ENCODE measurements at regions not wholly inside any gene's neighbourhood (a gene's known extent, or its start where the extent isn't known, plus 50 kb on each side); places are given as distances from the start of the nearest gene placed in this dataset.

- TF ChIP-seq HMGXB4 (CRISPR knock-in tag; IDR thresholded peaks at IDR 0.05; ENCODE audit: borderline replicate concordance in 1 of 2, low read depth in 1 of 2), result 0 out of 4 replicates have a peak, but pooled peaks of 1 of the 2 experiments have one; percentile 42
- no peak for TF ChIP-seq ZNF292 (CRISPR knock-in tag; IDR thresholded peaks at IDR 0.05; ENCODE audit: borderline replicate concordance, low read depth)
- no peak for TF ChIP-seq TERF1 (CRISPR knock-in tag; IDR thresholded peaks at IDR 0.05)
- no peak for TF ChIP-seq TIGD3 (CRISPR knock-in tag; IDR thresholded peaks at IDR 0.05; ENCODE audit: borderline replicate concordance)
- no peak for TF ChIP-seq ZNF34 (CRISPR knock-in tag; IDR thresholded peaks at IDR 0.05; ENCODE audit: borderline replicate concordance)
- no peak for TF ChIP-seq HIC2 (CRISPR knock-in tag; IDR thresholded peaks at IDR 0.05; ENCODE audit: low read depth)
- no peak for TF ChIP-seq NRL (CRISPR knock-in tag; IDR thresholded peaks at IDR 0.05; ENCODE audit: borderline replicate concordance)
- no peak for TF ChIP-seq ZNF83 (CRISPR knock-in tag; IDR thresholded peaks at IDR 0.05; ENCODE audit: borderline replicate concordance)
- TF ChIP-seq ZBTB49 (CRISPR knock-in tag; IDR thresholded peaks at IDR 0.05; ENCODE audit: borderline replicate concordance), result no peak
- no peak for TF ChIP-seq PLSCR1 (CRISPR knock-in tag; IDR thresholded peaks at IDR 0.05; ENCODE audit: borderline replicate concordance)
- peak; percentile 40; the same call in 1 of the 2 replicates for TF ChIP-seq FOXO1 (CRISPR knock-in tag; IDR thresholded peaks at IDR 0.05)
- no peak for TF ChIP-seq TP53 (CRISPR knock-in tag; conservative IDR thresholded peaks at IDR 0.05)
- no peak for TF ChIP-seq BHLHE40 (IDR thresholded peaks at IDR 0.05; ENCODE audit: low read length)
- no peak for TF ChIP-seq E2F2 (CRISPR knock-in tag; IDR thresholded peaks at IDR 0.05; ENCODE audit: borderline replicate concordance)
- TF ChIP-seq ZNF749 (CRISPR knock-in tag; IDR thresholded peaks at IDR 0.05; ENCODE audit: borderline replicate concordance), result no peak
- TF ChIP-seq ZNF547 (CRISPR knock-in tag; IDR thresholded peaks at IDR 0.05), result no peak
These were observed 132.5 kb upstream of the HAND1 start (continued) for GRCh38 chr5:154610321-154611154.
